ENCODE measurements at regions not wholly inside any gene's neighbourhood (a gene's known extent, or its start where the extent isn't known, plus 50 kb on each side); places are given as distances from the start of the nearest gene placed in this dataset.
A peak's percentile ranks its signal among the peaks of the same experiment; 100 is the strongest.
"Not testable (repeated sequence)": the region's sequence is repeated elsewhere in the genome, so short reads cannot be mapped to it uniquely, and the experiment has no call there.

- no peak for DNase-seq
Observed at GRCh38 chr14:97143011-97143410, 345.8 kb downstream of the VRK1 start.

- no peak for DNase-seq
Observed at GRCh38 chr14:97143456-97143855, 346.3 kb downstream of the VRK1 start.

GRCh38 chr14:97148021-97148420 lies 350.8 kb downstream of the VRK1 start:
- not testable (repeated sequence) for DNase-seq

GRCh38 chr14:97149775-97150174 lies 352.6 kb downstream of the VRK1 start:
- DNase-seq: no peak

GRCh38 chr14:97153527-97153926 lies 356.3 kb downstream of the VRK1 start:
- DNase-seq: no peak

- no peak for DNase-seq
Observed at GRCh38 chr14:97155320-97155719, 358.1 kb downstream of the VRK1 start.

- DNase-seq: no peak
Observed at GRCh38 chr14:97155814-97156213, 358.6 kb downstream of the VRK1 start.

- DNase-seq: no peak
Observed at GRCh38 chr14:97156705-97157104, 359.5 kb downstream of the VRK1 start.

- DNase-seq: no peak
Observed at GRCh38 chr14:97158102-97158501, 360.9 kb downstream of the VRK1 start.

- DNase-seq: no peak
Observed at GRCh38 chr14:97159124-97159523, 361.9 kb downstream of the VRK1 start.

- no peak for DNase-seq
Observed at GRCh38 chr14:97162621-97163020, 365.4 kb downstream of the VRK1 start.

GRCh38 chr14:97164021-97164420 lies 366.8 kb downstream of the VRK1 start:
- no peak for DNase-seq

GRCh38 chr14:97166497-97166896 lies 369.3 kb downstream of the VRK1 start:
- no peak for DNase-seq

- not testable (repeated sequence) for DNase-seq
Observed at GRCh38 chr14:97167577-97167976, 370.4 kb downstream of the VRK1 start.

- no peak for DNase-seq
Observed at GRCh38 chr14:97172644-97173043, 375.5 kb downstream of the VRK1 start.

GRCh38 chr14:97177016-97177415 lies 379.8 kb downstream of the VRK1 start:
- no peak for DNase-seq

- DNase-seq: no peak
Observed at GRCh38 chr14:97177635-97178034, 380.5 kb downstream of the VRK1 start.

GRCh38 chr14:97178781-97179180 lies 381.6 kb downstream of the VRK1 start:
- DNase-seq: no peak

- no peak for DNase-seq
Observed at GRCh38 chr14:97179573-97179972, 382.4 kb downstream of the VRK1 start.

- DNase-seq: no peak
Observed at GRCh38 chr14:97180304-97181200, 383.4 kb downstream of the VRK1 start.

- DNase-seq: peak in 1 of 2 donors; percentile 4
Observed at GRCh38 chr14:97185186-97185585, 388.0 kb downstream of the VRK1 start.

- no peak for DNase-seq
Observed at GRCh38 chr14:97187916-97188315, 390.7 kb downstream of the VRK1 start.

- DNase-seq: no peak
Observed at GRCh38 chr14:97196336-97196735, 399.2 kb downstream of the VRK1 start.

GRCh38 chr14:97198813-97199212 lies 401.6 kb downstream of the VRK1 start:
- no peak for DNase-seq

All from right lung (tissue), 2 donors.